Muscle of back (tissue), 3 donors: ENCODE measurements at regions not wholly inside any gene's neighbourhood (a gene's known extent, or its start where the extent isn't known, plus 50 kb on each side); places are given as distances from the start of the nearest gene placed in this dataset.
A peak's percentile ranks its signal among the peaks of the same experiment; 100 is the strongest.
"Not testable (repeated sequence)": the region's sequence is repeated elsewhere in the genome, so short reads cannot be mapped to it uniquely, and the experiment has no call there.

Experiments
- DNase-seq, 3 donors: peaks; one replicate each; pipeline versions ENCODE4 v3.0.0 to v3.0.0-alpha.2; 2013

DNA sequence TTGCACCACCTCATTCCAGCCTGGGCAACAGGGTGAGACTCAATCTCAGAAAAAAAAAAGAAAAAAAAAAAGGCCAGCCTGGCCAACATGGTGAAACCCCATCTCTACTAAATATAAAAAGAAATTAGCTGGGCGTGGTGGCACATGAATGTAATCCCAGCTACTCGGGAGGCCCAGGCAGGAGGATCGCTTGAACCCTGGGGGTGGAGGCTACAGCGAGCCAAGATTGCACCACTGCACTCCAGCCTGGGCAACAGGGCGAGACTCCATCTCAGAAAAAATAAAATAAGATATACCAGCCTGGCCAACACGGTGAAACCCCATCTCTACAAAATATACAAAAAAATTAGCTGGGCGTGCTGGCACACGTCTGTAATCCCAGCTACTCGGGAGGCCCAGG is 1602.3 kb downstream of the RPIA start:
- DNase-seq: not testable (repeated sequence)

DNA sequence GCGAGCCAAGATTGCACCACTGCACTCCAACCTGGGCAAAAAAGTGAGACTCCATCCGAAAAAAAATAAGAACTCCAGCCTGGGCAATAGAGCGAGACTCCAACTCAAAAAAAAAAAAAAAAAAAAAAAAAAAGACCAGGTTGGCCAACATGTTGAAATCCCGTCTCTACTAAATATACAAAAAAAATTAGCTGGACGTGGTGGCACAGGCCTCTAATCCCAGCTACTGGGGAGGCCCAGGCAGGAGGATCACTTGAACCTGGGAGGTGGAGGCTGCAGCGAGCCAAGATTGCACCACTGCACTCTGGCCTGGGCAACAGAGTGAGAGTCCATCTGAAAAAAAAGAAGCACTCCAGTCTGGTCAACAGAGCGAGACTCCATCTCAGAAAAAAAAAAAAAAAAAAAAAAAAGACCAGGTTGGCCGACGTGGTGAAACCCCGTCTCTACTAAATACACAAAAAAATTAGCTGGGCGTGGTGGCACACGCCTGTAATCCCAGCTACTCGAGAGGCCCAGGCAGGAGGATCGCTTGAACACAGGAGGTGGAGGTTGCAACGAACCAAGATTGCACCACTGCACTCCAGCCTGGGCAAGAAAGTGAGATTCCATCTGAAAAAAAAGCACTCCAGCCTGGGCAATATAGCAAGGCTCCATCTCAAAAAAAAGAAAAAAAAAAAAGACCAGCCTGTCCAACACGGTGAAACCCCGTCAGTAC is 1603.7 kb downstream of the RPIA start:
- not testable (repeated sequence) for DNase-seq

DNA sequence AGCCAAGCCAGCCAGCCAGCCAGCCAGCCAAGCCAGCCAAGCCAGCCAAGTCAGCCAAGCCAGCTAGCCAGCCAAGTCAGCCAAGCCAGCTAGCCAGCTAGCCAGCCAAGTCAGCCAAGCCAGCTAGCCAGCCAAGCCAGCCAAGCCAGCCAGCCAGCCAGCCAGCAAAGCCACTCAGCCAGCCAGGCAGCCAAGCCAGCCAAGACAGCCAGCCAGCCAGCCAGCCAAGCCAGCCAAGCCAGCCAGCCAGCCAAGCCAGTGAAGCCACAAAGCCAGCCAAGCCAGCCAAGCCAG is 1605.0 kb downstream of the RPIA start:
- DNase-seq: not testable (repeated sequence)

DNA sequence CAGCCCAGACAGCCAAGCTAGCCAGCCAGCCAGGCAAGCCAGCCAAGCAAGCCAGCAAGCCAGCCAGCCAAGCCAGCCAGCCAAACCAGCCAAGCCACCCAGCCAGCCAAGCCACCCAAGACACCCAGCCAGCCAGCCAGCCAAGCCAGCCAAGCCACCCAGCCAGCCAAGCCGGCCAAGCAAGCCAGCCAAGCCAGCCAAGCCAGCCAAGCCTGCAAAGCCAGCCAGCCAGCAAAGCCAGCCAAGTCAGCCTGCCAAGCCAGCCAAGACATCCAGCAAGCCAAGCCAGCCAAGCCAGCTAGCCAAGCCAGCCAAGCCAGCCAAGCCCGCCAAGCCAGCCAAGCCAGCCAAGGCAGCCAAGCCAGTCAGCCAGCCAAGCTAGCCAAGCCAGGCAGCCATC is 1606.2 kb downstream of the RPIA start:
- not testable (repeated sequence) for DNase-seq

DNA sequence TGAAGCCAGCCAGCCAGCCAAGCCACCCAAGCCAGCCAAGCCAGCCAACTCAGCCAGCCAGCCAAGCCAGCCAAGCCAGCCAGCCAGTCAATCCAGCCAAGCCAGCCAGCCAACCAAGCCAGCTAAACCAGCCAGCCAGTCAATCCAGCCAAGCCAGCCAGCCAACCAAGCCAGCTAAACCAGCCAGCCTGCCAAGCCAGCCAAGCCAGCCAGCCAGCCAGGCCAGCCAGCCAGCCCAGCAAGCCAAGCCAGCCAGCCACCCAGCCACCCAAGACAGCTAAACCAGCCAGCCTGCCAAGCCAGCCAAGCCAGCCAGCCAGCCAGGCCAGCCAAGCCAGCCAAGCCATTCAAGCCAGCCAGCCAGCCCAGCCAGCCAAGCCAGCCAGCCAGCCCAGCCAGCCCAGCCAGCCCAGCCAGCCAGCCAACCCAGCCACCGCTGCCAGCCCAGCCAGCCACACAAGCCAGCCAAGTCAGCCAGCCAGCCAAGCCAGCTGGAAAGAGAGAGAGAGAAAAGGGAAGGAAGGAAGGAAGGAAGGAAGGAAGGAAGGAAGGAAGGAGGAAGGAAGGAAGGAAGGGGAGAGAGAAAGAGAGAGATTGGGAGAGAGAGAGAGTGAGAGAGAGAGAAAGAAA is 1606.8 kb downstream of the RPIA start:
- DNase-seq: not testable (repeated sequence)

DNA sequence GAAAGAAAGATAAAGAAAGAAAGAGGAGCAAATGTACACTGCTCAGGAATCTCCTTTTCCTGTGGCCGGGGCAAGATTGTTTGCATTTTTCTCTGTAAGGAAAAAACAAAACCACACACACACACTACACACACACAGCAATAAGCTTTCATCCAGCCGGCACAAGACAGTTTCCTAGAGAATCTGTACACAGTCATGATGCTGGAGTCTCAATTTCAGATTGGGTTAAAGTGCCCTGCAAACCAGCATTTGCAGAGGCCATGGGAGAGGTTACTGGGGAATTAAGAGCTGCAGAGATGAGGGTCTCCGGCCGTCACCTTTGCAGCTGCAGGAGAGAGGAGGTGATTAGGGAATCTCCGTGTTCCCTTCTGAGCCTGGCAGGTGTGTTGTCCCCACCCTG is 1607.5 kb downstream of the RPIA start:
- not testable (repeated sequence) for DNase-seq

DNA sequence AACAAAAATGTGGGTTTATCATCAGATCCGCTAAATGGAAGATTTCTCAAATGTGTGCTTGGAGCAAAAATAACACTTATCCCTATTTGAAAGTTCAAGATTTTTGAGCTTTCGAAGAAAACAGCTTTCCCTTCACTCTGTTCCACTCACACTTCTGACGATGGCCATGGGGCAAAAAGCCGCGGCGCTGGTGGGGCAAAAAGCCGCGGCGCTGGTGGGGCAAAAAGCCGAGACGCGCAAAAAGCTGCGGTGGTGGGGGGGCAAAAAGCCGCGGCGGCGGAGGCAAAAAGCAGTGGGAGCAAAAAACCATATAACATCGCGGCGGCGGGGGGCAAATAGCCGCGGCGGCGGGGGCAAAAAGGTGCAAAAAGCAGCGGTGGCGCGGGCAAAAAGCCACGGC is 1631.5 kb downstream of the RPIA start:
- DNase-seq: not testable (repeated sequence)

DNA sequence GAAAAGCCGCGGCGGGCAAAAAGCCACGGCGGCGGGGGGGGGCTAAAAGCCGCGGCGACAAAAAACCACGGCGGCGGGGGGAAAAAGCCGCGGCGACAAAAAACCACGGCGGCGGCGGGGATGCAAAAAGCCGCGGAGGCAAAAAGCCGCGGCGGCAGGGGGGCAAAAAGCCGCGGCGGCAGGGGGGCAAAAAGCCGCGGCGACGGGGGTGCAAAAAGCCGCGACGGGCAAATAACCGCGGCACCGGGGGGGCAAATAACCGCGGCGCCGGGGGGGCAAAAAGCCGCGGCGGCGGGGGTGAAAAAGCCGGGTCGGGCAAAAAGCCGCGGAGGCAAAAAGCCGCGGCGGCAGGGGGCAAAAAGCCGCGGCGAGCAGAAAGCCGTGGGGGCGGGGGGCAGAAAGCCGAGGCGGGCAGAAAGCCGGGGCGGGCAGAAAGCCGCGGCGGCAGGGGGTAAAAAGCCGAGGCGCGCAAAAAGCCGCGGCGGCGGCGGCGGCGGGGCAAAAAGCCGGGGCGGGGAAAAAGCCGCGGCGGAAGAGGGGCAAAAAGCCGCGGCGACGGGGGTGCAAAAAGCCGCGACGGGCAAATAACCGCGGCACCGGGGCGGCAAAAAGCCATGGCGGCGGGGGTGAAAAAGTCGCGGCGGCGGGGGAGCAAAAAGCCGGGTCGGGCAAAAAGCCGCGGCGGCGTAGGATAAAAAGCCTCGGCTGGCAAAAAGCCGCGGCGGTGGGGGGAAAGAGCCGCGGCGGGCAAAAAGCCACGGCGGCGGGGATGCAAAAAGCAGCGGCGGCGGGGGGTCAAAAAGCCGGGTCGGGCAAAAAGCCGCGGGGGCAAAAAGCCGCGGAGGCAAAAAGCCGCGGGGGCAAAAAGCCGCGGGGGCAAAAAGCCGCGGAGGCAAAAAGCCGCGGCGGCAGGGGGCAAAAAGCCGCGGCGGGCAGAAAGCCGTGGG is 1632.4 kb downstream of the RPIA start:
- peak in 1 of 3 donors; percentile 36 for DNase-seq

DNA sequence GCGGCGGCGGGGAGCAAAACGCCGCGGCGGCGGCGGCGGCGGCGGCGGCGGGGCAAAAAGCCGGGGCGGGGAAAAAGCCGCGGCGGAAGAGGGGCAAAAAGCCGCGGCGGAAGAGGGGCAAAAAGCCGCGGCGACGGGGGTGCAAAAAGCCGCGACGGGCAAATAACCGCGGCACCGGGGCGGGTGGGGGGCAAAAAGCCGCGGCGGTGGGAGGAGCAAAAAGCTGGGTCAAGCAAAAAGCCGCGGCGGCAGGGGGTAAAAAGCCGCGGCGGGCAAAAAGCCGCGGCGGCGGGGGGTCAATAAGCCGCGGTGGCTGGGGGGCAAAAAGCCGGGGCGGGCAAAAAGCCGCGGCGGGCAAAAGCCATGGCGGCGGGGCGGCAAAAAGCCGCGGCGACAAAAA is 1633.2 kb downstream of the RPIA start:
- not testable (repeated sequence) for DNase-seq

DNA sequence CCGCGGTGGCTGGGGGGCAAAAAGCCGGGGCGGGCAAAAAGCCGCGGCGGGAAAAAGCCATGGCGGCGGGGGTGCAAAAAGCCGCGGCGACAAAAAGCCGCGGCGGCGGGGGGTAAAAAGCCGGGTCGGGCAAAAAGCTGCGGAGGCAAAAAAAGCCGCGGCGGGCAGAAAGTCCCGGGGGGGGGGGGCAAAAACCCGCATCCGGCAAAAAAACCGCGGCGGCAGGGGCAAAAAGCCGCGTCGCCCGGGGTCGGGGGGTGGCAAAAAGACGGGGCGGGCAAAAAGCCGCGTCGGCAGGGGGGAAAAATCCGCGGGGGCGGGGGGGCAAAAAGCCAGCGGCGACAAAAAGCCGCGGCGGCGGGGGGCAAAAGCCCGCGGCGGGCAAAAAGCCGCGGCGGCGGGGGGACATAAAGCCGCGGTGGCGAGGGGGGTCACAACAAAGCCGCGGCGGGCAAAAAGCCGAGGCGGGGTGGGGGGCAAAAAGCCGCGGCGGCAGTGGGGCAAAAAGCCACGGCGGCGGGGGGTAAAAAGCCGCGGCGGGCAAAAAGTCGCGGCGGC is 1634.4 kb downstream of the RPIA start:
- DNase-seq: not testable (repeated sequence)

DNA sequence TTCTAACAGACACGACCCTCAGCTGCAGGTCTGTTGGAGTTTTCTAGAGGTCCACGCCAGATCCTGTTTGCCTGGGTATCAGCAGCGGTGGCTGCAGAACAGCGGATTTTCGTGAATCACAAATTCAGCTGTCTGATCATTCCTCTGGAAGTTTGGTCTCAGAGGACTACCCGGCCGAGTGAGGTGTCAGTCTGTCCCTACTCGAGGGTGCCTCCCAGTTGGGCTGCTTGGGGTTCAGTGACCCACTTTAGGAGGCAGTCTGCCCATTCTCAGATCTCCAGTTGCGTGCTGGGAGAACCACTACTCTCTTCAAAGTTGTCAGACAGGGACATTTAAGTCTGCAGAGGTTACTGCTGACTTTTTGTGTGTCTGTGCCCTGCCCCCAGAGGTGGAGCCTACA is 1664.1 kb downstream of the RPIA start:
- DNase-seq: not testable (repeated sequence)

DNA sequence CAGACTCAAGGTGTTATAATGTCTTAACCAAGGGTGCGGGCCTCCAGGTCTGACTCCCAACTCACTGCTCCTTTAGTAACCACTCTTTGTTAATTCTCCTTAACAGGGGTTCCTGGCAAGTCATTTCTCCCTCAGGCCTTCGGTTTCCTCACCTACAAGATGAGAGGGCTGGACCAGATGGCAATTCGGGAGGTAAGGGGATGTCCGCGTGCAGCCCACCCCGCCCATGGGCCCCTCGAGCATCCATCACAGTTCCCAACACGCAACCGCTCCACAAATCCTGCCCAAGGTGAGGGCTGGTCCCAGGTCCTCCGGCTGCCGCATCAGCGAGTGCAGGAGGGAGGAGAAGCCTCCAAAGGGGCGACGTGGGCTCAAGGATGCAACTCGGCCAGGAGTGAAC is 1667.9 kb downstream of the RPIA start:
- not testable (repeated sequence) for DNase-seq

DNA sequence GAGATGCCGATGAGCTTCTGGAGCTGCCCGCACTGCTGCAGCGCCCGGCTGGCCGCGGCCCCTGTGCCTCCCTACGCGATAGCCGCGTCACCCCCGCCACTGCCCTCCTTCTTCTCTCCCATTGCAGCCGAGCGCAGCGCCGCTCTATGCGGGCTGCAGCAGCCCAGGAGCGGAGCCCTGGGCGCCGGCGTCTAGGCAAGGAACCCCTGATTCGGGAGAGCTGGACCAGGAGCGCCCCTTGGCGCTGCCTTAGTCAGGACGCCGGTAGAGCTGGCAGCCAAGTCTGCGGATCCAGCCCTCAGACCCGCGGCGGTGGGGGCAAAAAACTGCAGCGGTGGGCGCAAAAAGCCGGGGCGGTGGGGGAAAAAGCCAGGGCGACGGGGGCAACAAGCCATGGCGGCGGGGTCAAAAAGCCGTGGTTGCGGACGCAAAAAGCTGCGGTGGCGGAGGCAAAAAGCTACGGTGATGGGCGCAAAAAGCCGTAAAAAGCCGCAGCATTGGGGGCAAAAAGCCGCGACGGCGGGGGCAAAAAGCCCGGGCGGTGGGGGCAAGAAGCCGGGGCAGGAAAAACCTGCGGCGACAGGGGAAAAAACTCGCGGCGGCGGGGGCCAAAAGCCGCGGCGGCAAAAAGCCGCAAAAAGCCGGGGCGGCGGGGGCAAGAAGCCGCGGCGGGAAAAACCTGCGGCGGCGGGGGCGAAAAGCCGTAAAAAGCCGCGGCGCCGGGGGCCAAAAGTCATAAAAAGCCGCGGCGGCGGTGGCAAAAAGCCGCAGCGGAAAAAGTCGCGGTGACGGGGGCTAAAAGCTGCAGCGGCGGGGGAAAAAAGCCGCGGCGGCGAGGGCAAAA is 1668.6 kb downstream of the RPIA start:
- not testable (repeated sequence) for DNase-seq

DNA sequence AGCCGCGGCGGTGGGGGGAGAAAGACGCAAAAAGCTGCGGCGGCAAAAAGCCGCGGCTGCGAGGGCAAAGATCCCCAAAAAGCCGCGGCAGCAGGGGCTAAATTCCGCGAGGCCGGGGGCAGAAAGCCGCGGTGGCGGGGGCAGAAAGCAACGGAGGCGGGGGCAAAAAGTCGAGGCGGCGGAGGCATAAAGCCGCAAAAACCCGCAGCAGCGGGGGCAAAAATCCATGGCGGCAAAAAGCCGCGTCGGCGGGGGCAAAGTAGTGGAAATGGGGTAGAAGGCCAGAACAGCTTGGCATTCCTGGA is 1669.2 kb downstream of the RPIA start:
- not testable (repeated sequence) for DNase-seq
